Liver (tissue), 3 donors: ENCODE measurements at regions not wholly inside any gene's neighbourhood (a gene's known extent, or its start where the extent isn't known, plus 50 kb on each side); places are given as distances from the start of the nearest gene placed in this dataset.

Experiments
- SP1 ChIP-seq: IDR thresholded peaks from 2 replicates; pipeline ENCODE4 v1.6.1; 2018; ENCODE audit warnings: antibody characterized with exemption, mild to moderate bottlenecking
- TF ChIP-seq, protein P1 (sequence below): fragments of 150-350 bp; IDR thresholded peaks from 2 replicates; pipeline ENCODE4 v1.5.1; 2017; ENCODE audit warnings: improper control_type of control experiment, low read depth, low read length; ENCODE audit not compliant: missing input control
- donor health status: healthy.
- donor health status: healthy.

DNA sequence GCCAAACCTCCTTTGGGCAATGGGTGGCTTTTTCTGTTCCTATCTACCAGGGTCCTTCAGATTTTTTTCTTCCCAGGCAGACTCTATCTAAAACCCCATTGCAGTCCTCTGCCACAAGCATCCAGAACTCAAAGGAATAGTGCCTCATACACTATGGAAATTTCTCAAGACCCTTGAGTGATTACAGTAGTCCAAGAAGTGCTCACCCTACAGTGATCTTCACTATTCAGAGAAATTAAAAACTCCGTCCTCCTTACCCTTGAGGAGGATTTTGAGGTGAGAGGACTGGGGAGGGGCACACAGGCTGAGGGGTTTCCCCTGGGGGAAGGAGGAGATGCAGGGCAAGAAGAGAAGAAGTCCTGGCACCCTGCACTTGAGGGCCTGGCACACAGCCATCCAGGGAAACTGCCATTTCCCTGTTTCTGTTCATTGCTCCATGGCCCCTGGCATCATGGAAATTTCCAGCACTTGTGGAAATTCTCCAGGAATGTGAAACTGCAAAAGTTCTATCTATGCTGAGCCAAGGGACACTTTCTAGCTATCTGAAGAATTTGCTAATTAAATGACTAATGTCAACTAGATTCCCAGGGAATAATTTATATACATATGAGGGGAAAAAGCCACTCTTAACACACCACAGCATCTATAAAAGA is 102.5 kb upstream of the ATP1B1 start:
- TF ChIP-seq, protein P1, sequence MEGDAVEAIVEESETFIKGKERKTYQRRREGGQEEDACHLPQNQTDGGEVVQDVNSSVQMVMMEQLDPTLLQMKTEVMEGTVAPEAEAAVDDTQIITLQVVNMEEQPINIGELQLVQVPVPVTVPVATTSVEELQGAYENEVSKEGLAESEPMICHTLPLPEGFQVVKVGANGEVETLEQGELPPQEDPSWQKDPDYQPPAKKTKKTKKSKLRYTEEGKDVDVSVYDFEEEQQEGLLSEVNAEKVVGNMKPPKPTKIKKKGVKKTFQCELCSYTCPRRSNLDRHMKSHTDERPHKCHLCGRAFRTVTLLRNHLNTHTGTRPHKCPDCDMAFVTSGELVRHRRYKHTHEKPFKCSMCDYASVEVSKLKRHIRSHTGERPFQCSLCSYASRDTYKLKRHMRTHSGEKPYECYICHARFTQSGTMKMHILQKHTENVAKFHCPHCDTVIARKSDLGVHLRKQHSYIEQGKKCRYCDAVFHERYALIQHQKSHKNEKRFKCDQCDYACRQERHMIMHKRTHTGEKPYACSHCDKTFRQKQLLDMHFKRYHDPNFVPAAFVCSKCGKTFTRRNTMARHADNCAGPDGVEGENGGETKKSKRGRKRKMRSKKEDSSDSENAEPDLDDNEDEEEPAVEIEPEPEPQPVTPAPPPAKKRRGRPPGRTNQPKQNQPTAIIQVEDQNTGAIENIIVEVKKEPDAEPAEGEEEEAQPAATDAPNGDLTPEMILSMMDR, result no peak
- peak; percentile 43 for TF ChIP-seq SP1
